ENCODE measurements at regions not wholly inside any gene's neighbourhood (a gene's known extent, or its start where the extent isn't known, plus 50 kb on each side); places are given as distances from the start of the nearest gene placed in this dataset.

GRCh38 chr1:60149251-60149650 is 75.7 kb upstream of the C1orf87 start:
- no peak for DNase-seq

- no peak for DNase-seq
These were observed 73.3 kb upstream of the C1orf87 start for GRCh38 chr1:60146884-60147283.

GRCh38 chr1:60145771-60146170 is 72.2 kb upstream of the C1orf87 start:
- DNase-seq = no peak

- no peak for DNase-seq
These were observed 68.2 kb upstream of the C1orf87 start for GRCh38 chr1:60141743-60142142.

- no peak for DNase-seq
These were observed 67.7 kb upstream of the C1orf87 start for GRCh38 chr1:60141276-60141675.

- no peak for DNase-seq
These were observed 63.8 kb upstream of the C1orf87 start for GRCh38 chr1:60137406-60137805.

GRCh38 chr1:60136395-60136794 is 62.8 kb upstream of the C1orf87 start:
- DNase-seq = no peak

GRCh38 chr1:60134716-60135115 is 61.1 kb upstream of the C1orf87 start:
- no peak for DNase-seq

- DNase-seq = no peak
These were observed 60.3 kb upstream of the C1orf87 start for GRCh38 chr1:60133848-60134247.

- no peak for DNase-seq
These were observed 59.6 kb upstream of the C1orf87 start for GRCh38 chr1:60133000-60133673.

- no peak for DNase-seq
These were observed 58.5 kb upstream of the C1orf87 start for GRCh38 chr1:60132108-60132507.

- no peak for DNase-seq
These were observed 57.1 kb upstream of the C1orf87 start for GRCh38 chr1:60130703-60131102.

- no peak for DNase-seq
These were observed 56.3 kb upstream of the C1orf87 start for GRCh38 chr1:60129911-60130310.

- no peak for DNase-seq
These were observed 53.2 kb upstream of the C1orf87 start for GRCh38 chr1:60126723-60127122.

Data from CD4-positive, alpha-beta T cell treated with Interleukin-17A for 4 hours (primary cell).